ENCODE measurements at regions not wholly inside any gene's neighbourhood (a gene's known extent, or its start where the extent isn't known, plus 50 kb on each side); places are given as distances from the start of the nearest gene placed in this dataset.

- intact Hi-C loops (cut with micrococcal nuclease) = no loop called here
Observed at GRCh38 chr14:101383737-101384338, 177.5 kb upstream of the DIO3 start.

GRCh38 chr14:101394374-101394773 lies 166.9 kb upstream of the DIO3 start:
- intact Hi-C loops (cut with micrococcal nuclease) = no loop called here

GRCh38 chr14:101395779-101396178 lies 165.5 kb upstream of the DIO3 start:
- intact Hi-C loops (cut with micrococcal nuclease) = no loop called here

GRCh38 chr14:101397206-101397605 lies 164.1 kb upstream of the DIO3 start:
- intact Hi-C loops (cut with micrococcal nuclease) = no loop called here

GRCh38 chr14:101398011-101398410 lies 163.3 kb upstream of the DIO3 start:
- intact Hi-C loops (cut with micrococcal nuclease) = no loop called here

- intact Hi-C loops (cut with micrococcal nuclease) = no loop called here
Observed at GRCh38 chr14:101399737-101400517, 161.4 kb upstream of the DIO3 start.

GRCh38 chr14:101400830-101401229 lies 160.5 kb upstream of the DIO3 start:
- intact Hi-C loops (cut with micrococcal nuclease) = no loop called here

- intact Hi-C loops (cut with micrococcal nuclease) = no loop called here
Observed at GRCh38 chr14:101402936-101403660, 158.2 kb upstream of the DIO3 start.

GRCh38 chr14:101404426-101405170 lies 156.7 kb upstream of the DIO3 start:
- intact Hi-C loops (cut with micrococcal nuclease) = no loop called here

- intact Hi-C loops (cut with micrococcal nuclease) = no loop called here
Observed at GRCh38 chr14:101405171-101405883, 156.0 kb upstream of the DIO3 start.

GRCh38 chr14:101406921-101407320 lies 154.4 kb upstream of the DIO3 start:
- intact Hi-C loops (cut with micrococcal nuclease) = no loop called here

GRCh38 chr14:101407328-101407727 lies 154.0 kb upstream of the DIO3 start:
- intact Hi-C loops (cut with micrococcal nuclease) = no loop called here

- intact Hi-C loops (cut with micrococcal nuclease) = no loop called here
Observed at GRCh38 chr14:101408077-101408831, 153.0 kb upstream of the DIO3 start.

GRCh38 chr14:101409006-101409543 lies 152.2 kb upstream of the DIO3 start:
- intact Hi-C loops (cut with micrococcal nuclease) = no loop called here

GRCh38 chr14:101410126-101410525 lies 151.2 kb upstream of the DIO3 start:
- intact Hi-C loops (cut with micrococcal nuclease) = no loop called here

- intact Hi-C loops (cut with micrococcal nuclease) = no loop called here
Observed at GRCh38 chr14:101411151-101411550, 150.1 kb upstream of the DIO3 start.

- intact Hi-C loops (cut with micrococcal nuclease) = no loop called here
Observed at GRCh38 chr14:101411779-101412178, 149.5 kb upstream of the DIO3 start.

GRCh38 chr14:101412739-101413138 lies 148.6 kb upstream of the DIO3 start:
- intact Hi-C loops (cut with micrococcal nuclease) = no loop called here

GRCh38 chr14:101417434-101417833 lies 143.9 kb upstream of the DIO3 start:
- intact Hi-C loops (cut with micrococcal nuclease) = no loop called here

GRCh38 chr14:101418601-101419000 lies 142.7 kb upstream of the DIO3 start:
- intact Hi-C loops (cut with micrococcal nuclease) = no loop called here

All from T-helper 1 cell treated with Interleukin-12 subunit alpha and Interleukin-12 subunit beta and Interleukin-4 antibody, amounts not matched to agents 30 ng/mL and 1 ng/mL, for 36 hours (primary cell).